ENCODE measurements at regions not wholly inside any gene's neighbourhood (a gene's known extent, or its start where the extent isn't known, plus 50 kb on each side); places are given as distances from the start of the nearest gene placed in this dataset.

- TF ChIP-seq CTCF (IDR thresholded peaks at IDR 0.05) = no peak
- no peak for TF ChIP-seq POLR2A (IDR thresholded peaks at IDR 0.05)
These were observed 308.2 kb upstream of the GLI3 start for GRCh38 chr7:42545049-42545724.

All from gastroesophageal sphincter (tissue), 3 donors.